T-cell (primary cell): ENCODE measurements at regions not wholly inside any gene's neighbourhood (a gene's known extent, or its start where the extent isn't known, plus 50 kb on each side); places are given as distances from the start of the nearest gene placed in this dataset.

ENCODE experiments used
- ATAC-seq, 4 experiments: fragments of 200-7000 bp in 3 of 4; fragments of 150-1000 bp in 1 of 4; cut with Tn5 transposase; replicated peaks in 1 of 4; 1 replicate in 3 of 4; 2 replicates in 1 of 4; pipeline ENCODE4 v1.10.0; 2021; ENCODE audit warnings: moderate library complexity in 3 of 4, mild to moderate bottlenecking in 2 of 4, moderate number of reproducible peaks in 1 of 4
- CTCF ChIA-PET, 2 donors: fragments of 300-600 bp; sonication (Branson Sonifier 250); formaldehyde crosslinking; loops; one replicate each; lab custom pipeline; 2022; ENCODE audit warnings: antibody characterized with exemption in 2 of 2; lab: Charles Lee
- POLR2A ChIA-PET, 2 donors: fragments of 300-600 bp; sonication (Branson Sonifier 250); formaldehyde crosslinking; loops; one replicate each; lab custom pipeline; 2022; ENCODE audit warnings: antibody characterized with exemption in 2 of 2; lab: Charles Lee
- DNase-seq, 35 experiments: peaks; one replicate each; pipeline versions ENCODE4 v3.0.0 to v3.0.0-alpha.2; 2013 to 2023
- H3K27ac ChIP-seq: one replicate; pipeline ENCODE4 v1.5.1; 2013; ENCODE audit warnings: low read length
- H3K27me3 ChIP-seq, 2 experiments: replicated peaks in 1 of 2; 1 replicate in 1 of 2; 2 replicates in 1 of 2; pipeline versions ENCODE4 v1.6.1 to v1.7.0; 2013; ENCODE audit warnings: low read length in 1 of 2, mixed read lengths in 1 of 2; ENCODE audit not compliant: control insufficient read depth in 2 of 2, insufficient read depth in 2 of 2; ENCODE audit errors: extremely low read depth in 1 of 2
- H3K36me3 ChIP-seq, 2 donors: 1 replicate in 1 of 2; 2 replicates in 1 of 2; pipeline versions ENCODE4 v1.6.1 to v1.7.0; 2013; ENCODE audit warnings: low read length in 1 of 2; ENCODE audit not compliant: control insufficient read depth in 2 of 2, insufficient read depth in 1 of 2; ENCODE audit errors: extremely low read depth in 1 of 2
- H3K4me1 ChIP-seq, 2 experiments: 1 replicate in 1 of 2; 2 replicates in 1 of 2; pipeline versions ENCODE4 v1.6.1 to v1.7.0; 2013; ENCODE audit warnings: low read length in 2 of 2, mixed read lengths in 1 of 2; ENCODE audit not compliant: insufficient read depth in 2 of 2, control insufficient read depth in 1 of 2; ENCODE audit errors: extremely low read depth in 1 of 2
- H3K4me3 ChIP-seq, 2 donors: 1 replicate in 1 of 2; 2 replicates in 1 of 2; pipeline versions ENCODE4 v1.5.1 to v1.7.0; 2013; ENCODE audit warnings: mild to moderate bottlenecking in 2 of 2, low read length in 1 of 2, moderate library complexity in 1 of 2; ENCODE audit not compliant: control insufficient read depth in 1 of 2; ENCODE audit errors: extremely low read depth in 1 of 2
- H3K9me3 ChIP-seq: 2 replicates; pipeline ENCODE4 v1.7.0; 2013
- H3K27ac Mint-ChIP-seq, 2 donors: one replicate each; pipeline ENCODE4 v1.8.0; 2020 to 2021; ENCODE audit warnings: mild to moderate bottlenecking in 2 of 2, mixed read lengths in 2 of 2
- H3K27me3 Mint-ChIP-seq, 2 donors: one replicate each; pipeline ENCODE4 v1.8.0; 2021 to 2022; ENCODE audit warnings: mixed read lengths in 2 of 2
- H3K36me3 Mint-ChIP-seq: one replicate; pipeline ENCODE4 v1.8.0; 2021; ENCODE audit warnings: mixed read lengths
- H3K4me1 Mint-ChIP-seq, 3 donors: one replicate each; pipeline ENCODE4 v1.8.0; 2020 to 2022; ENCODE audit warnings: mixed read lengths in 3 of 3, mild to moderate bottlenecking in 1 of 3
- H3K4me3 Mint-ChIP-seq, 3 donors: one replicate each; pipeline ENCODE4 v1.8.0; 2020 to 2022; ENCODE audit warnings: mild to moderate bottlenecking in 3 of 3, mixed read lengths in 3 of 3, moderate library complexity in 3 of 3
- H3K9me3 Mint-ChIP-seq, 3 donors: one replicate each; pipeline ENCODE4 v1.8.0; 2020 to 2022; ENCODE audit warnings: mixed read lengths in 3 of 3
- WGBS: methylation state at CpG from one replicate; pipeline ENCODE4 v1.1.5; 2013; ENCODE audit warnings: missing lambda C conversion rate; ENCODE audit not compliant: insufficient coverage; 5-methylcytosine and 5-hydroxymethylcytosine counted together

- no peak for ATAC-seq
- Histone ChIP-seq H3K36me3 (no peaks in the 10 kb centered on the region), H3K4me1 (no peaks in the 10 kb centered on the region), H3K9me3 (no peaks in the 10 kb centered on the region), H3K4me3 (no peak overlapping the region), H3K27ac (no peak overlapping the region), H3K27me3 (no peaks in the 10 kb centered on the region)
- Mint-ChIP-seq H3K36me3 (no peaks in the 10 kb centered on the region), H3K27me3 (no peaks in the 10 kb centered on the region), H3K9me3 (peaks cover 0 to 11% (median 4%) of the 10 kb centered on the region in 3 donors), H3K27ac (no peak overlapping the region), H3K4me3 (no peak overlapping the region), H3K4me1 (no peaks in the 10 kb centered on the region)
- POLR2A ChIA-PET, result no interaction called here
- CTCF ChIA-PET, result no interaction called here
- 75% methylated on average over 1 of the region's 4 CpGs for WGBS
- no peak for DNase-seq
These were observed 811.0 kb downstream of the TUSC7 start for GRCh38 chr3:117520582-117520981.

GRCh38 chr3:117523418-117523817 is 813.8 kb downstream of the TUSC7 start:
- Mint-ChIP-seq H3K9me3 (peaks cover 4 to 11% (median 7%) of the 10 kb centered on the region in 3 donors), H3K4me3 (no peak overlapping the region), H3K27ac (no peak overlapping the region), H3K27me3 (no peaks in the 10 kb centered on the region), H3K36me3 (no peaks in the 10 kb centered on the region), H3K4me1 (no peaks in the 10 kb centered on the region)
- DNase-seq (no peak), ATAC-seq (no peak)
- Histone ChIP-seq H3K4me1 (no peaks in the 10 kb centered on the region), H3K27ac (no peak overlapping the region), H3K36me3 (no peaks in the 10 kb centered on the region), H3K27me3 (no peaks in the 10 kb centered on the region), H3K4me3 (no peak overlapping the region), H3K9me3 (no peaks in the 10 kb centered on the region)
- WGBS, result 88% methylated on average over 2 of the region's 5 CpGs
- POLR2A ChIA-PET, result no interaction called here
- CTCF ChIA-PET, result no interaction called here

- H3K4me1 ChIP-seq, result no peaks in the 10 kb centered on the region
- H3K9me3 ChIP-seq, result no peaks in the 10 kb centered on the region
- Mint-ChIP-seq H3K27ac (no peak overlapping the region), H3K9me3 (peaks cover 6 to 18% (median 8%) of the 10 kb centered on the region in 3 donors), H3K4me1 (no peaks in the 10 kb centered on the region), H3K4me3 (no peak overlapping the region), H3K36me3 (no peaks in the 10 kb centered on the region), H3K27me3 (no peaks in the 10 kb centered on the region)
- CTCF ChIA-PET, result interaction anchor here in 1 of 2 donors (1.4 kb wide), 1 partner anchor 754 kb away, joined by 5 read pairs; no protein-coding TSS in a partner anchor
- no peak for ATAC-seq
- H3K4me3 ChIP-seq, result no peak overlapping the region
- no peak for DNase-seq
- POLR2A ChIA-PET, result no interaction called here
- no peaks in the 10 kb centered on the region for H3K27me3 ChIP-seq
- 85% methylated on average over 4 of the region's 4 CpGs for WGBS
- no peaks in the 10 kb centered on the region for H3K36me3 ChIP-seq
- no peak overlapping the region for H3K27ac ChIP-seq
These were observed 815.3 kb downstream of the TUSC7 start for GRCh38 chr3:117524890-117525289.

- Mint-ChIP-seq H3K36me3 (no peaks in the 10 kb centered on the region), H3K4me1 (no peaks in the 10 kb centered on the region), H3K27me3 (no peaks in the 10 kb centered on the region), H3K9me3 (peaks cover 6 to 19% (median 8%) of the 10 kb centered on the region in 3 donors), H3K4me3 (no peak overlapping the region), H3K27ac (no peak overlapping the region)
- Histone ChIP-seq H3K9me3 (no peaks in the 10 kb centered on the region), H3K4me1 (no peaks in the 10 kb centered on the region), H3K27ac (no peak overlapping the region), H3K4me3 (no peak overlapping the region), H3K27me3 (no peaks in the 10 kb centered on the region), H3K36me3 (no peaks in the 10 kb centered on the region)
- ChIA-PET POLR2A (no interaction called here), CTCF (no interaction called here)
- ATAC-seq (no peak), DNase-seq (no peak)
- WGBS, result no CpG with 5 or more reads among the region's 3 CpGs
These were observed 817.0 kb downstream of the TUSC7 start for GRCh38 chr3:117526470-117527079.

- ChIA-PET CTCF (no interaction called here), POLR2A (no interaction called here)
- H3K9me3 ChIP-seq, result no peaks in the 10 kb centered on the region
- H3K27me3 Mint-ChIP-seq, result no peaks in the 10 kb centered on the region
- no peak overlapping the region for H3K4me3 ChIP-seq
- H3K36me3 ChIP-seq, result no peaks in the 10 kb centered on the region
- WGBS, result no CpG with 5 or more reads among the region's 2 CpGs
- no peak overlapping the region for H3K27ac Mint-ChIP-seq
- H3K4me1 ChIP-seq, result no peaks in the 10 kb centered on the region
- H3K4me1 Mint-ChIP-seq, result no peaks in the 10 kb centered on the region
- H3K4me3 Mint-ChIP-seq, result no peak overlapping the region
- no peak overlapping the region for H3K27ac ChIP-seq
- H3K27me3 ChIP-seq, result no peaks in the 10 kb centered on the region
- ATAC-seq (no peak), DNase-seq (no peak)
- no peaks in the 10 kb centered on the region for H3K36me3 Mint-ChIP-seq
- H3K9me3 Mint-ChIP-seq, result peaks cover 6 to 19% (median 8%) of the 10 kb centered on the region in 3 donors
These were observed 817.8 kb downstream of the TUSC7 start for GRCh38 chr3:117527346-117527745.

- ATAC-seq, result no peak
- H3K4me1 Mint-ChIP-seq, result no peaks in the 10 kb centered on the region
- CTCF ChIA-PET, result no interaction called here
These were observed 819.1 kb downstream of the TUSC7 start for GRCh38 chr3:117528688-117529087.

More at GRCh38 chr3:117528688-117529087, 819.1 kb downstream of the TUSC7 start:
- H3K36me3 ChIP-seq, result no peaks in the 10 kb centered on the region
- DNase-seq, result no peak
- POLR2A ChIA-PET, result no interaction called here
- no peak overlapping the region for H3K27ac ChIP-seq
- no peak overlapping the region for H3K4me3 ChIP-seq
- no peaks in the 10 kb centered on the region for H3K9me3 ChIP-seq
- Mint-ChIP-seq H3K27ac (no peak overlapping the region), H3K36me3 (no peaks in the 10 kb centered on the region), H3K9me3 (peaks cover 0 to 19% (median 6%) of the 10 kb centered on the region in 3 donors), H3K4me3 (no peak overlapping the region), H3K27me3 (no peaks in the 10 kb centered on the region)
- no peaks in the 10 kb centered on the region for H3K27me3 ChIP-seq
- no peaks in the 10 kb centered on the region for H3K4me1 ChIP-seq
- WGBS, result no CpG with 5 or more reads among the region's 1 CpG
